ENCODE measurements at regions not wholly inside any gene's neighbourhood (a gene's known extent, or its start where the extent isn't known, plus 50 kb on each side); places are given as distances from the start of the nearest gene placed in this dataset.

DNA sequence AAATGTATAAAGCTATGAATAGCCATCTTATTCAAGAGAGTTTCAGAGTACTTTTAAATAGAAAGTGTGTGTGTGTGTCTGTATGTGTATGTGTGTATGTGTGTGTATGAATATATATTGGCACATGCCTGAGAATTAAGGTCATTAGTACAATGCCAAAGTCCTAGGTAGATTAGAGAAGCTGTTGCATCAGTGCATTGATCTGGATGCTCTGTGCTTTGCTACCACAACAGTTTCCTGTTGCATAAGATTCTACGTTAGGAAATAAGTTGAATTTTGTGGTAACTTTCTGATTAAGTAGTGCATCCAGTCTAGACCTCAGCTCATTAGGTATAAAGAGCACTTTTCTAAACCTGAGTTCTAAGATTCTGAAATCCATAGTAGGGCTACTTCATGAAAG, 1102.8 kb upstream of the KLHL29 start:
- ATAC-seq, result no peak

DNA sequence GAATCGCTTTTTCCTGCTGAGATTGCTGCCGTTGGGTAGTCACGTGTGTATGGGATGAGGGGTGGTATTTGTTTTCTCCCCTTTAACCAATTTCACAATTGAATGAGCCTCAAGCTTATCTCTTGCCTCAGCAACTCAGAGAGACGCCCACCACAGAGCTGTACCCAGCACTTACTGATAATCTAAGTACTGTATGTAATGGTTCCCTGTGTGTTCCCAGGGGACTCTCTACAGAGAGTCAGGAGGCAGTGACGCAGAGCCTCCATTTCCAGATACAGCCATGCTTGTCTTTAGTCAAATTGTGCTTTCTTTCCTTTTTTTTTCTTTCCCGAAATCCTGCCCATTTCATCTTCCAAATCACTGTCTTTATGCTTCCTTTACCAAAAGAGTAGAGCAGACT, 1102.1 kb upstream of the KLHL29 start:
- ATAC-seq, result no peak

DNA sequence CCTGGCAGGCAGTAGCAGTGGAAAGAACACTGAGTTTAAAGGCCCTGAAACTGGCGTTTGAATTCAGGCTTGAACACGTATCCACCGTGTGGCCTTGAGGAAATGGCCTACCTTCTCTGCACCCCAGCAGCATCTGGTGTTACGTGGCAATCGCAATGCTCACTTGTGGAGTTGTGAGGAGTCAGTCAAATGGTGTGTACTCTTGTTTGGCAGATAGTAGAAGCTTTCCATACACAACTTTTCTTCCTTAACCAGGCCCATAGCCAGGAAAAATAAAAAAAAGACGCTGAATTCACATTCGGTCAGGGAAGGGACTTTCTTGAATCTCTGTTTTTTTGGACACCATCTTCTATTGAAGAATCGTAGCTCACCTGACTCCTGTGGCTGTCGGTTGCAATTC, 1101.5 kb upstream of the KLHL29 start:
- no peak for ATAC-seq

DNA sequence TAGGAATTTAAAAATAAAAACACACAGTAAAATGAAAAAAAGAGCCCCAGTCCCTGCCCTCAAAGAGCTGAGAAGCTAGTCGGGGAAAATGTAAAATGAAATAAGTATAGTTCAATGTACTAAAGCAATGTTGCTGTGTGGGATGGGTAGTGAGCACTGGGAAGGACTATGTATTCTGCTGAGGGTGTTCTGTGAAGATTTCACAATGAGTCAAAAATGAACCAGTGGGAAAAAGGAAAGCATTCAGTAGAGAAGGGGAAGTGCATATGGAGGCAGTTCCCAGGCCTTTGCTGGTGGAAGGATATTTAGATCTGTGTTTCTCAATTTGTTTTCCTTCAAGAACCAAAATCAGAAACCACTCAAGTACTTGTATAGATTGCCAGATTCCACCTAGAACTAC, 1094.7 kb upstream of the KLHL29 start:
- no peak for ATAC-seq

DNA sequence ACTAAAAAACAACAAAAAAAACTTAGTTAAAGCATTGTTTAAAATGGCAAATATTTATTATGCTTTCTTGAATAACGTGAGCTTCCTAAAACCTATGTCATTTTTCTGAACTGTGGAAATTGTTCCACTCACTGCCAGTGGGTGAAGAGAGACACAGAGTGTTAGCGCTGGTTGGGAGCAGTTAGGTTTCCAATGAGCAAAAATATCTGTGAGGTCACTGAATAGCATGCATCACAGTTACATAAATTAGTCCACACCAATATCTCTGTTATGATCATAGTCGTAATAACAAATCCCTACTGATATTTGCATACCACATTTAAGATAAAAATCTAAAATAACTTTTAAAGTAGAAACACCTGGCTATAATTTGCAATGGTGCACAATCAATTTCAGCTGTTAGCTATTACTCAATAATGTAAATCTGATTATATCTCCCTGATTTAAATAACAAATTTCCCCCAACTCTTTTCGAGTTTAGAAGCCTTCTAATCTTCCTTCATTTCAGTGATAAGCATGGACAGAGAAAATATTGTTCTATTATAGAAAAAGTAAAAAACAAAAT, 1094.0 kb upstream of the KLHL29 start:
- no peak for ATAC-seq

DNA sequence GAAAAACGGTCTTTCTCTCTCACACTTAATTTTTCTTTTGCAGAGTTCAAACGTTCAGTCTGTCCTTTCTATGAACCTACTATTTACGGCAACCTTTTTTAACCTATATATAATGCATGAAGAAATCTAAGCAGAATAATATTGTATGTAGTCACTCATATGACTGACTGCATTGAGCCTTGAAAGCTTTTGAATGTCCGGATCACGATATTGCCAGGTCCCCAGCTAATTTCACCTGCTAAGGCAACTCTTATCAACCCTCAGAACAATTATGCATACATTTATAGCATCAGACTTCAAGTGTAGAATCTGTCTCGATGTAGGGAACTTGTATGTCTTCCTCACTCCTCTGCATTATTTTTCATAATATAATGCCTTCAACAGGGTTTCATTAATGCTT, 1083.8 kb upstream of the KLHL29 start:
- no peak for ATAC-seq

DNA sequence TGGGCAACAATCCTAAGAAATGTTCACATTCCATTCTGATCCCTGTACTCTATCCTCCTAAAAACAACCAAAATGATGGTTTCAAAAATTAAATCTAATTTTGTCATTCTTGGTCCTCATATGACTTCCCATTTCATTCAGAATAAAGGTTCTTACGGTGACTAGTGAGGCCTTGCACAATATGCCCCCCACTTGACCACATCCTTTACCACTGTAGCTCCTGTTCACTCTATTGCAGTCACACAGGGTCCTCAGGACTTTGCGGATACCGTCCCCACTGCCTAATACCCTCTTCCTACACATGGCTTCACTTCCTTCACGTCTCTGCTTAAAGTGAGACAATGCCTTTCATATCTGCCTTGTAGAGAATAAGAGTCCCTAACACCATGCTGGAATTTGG, 1058.7 kb upstream of the KLHL29 start:
- ATAC-seq, result no peak

DNA sequence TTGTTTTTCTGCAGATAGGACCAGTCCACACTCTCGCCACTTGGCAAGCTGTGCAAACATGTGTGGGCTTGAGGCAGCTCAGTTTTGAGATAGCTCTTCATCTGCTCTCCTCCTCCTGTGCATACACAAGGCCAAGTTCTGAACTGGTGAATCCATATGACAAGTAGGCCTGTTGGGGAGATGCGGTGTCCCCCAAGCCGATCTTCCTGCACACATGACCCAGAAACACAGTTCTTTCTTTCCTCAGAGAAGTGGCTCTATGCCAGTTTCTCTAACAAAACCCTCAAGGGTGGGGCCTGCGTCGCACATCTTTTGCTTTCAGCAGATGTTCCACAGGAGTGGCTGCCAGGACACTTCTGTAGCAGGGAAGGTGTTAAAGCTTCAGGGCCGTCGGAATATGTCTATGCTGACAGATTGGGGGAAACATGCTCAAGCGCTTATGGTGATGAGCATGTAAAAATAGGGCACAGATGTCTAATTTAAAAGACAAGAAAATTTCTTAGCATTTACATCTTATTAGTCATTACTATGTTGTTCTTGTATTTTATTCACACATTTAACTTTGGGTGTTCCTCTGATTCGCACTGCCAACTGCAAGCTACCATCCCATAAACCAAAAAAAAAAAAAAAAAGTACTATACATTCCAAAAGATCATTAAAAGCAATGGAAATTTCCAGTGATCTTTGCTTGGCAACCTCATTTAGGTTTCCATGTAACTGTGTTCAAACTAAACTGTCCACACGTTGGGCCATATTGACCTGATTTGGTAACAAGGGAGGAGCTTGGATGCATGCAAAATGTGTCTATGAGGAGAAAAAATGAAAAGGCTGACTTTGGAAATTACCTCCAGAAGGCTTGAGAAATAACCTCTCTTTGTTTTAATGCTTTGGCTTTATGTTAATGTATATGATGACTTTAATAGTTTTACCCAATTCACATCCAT, 1055.5 kb upstream of the KLHL29 start:
- ATAC-seq, result no peak

DNA sequence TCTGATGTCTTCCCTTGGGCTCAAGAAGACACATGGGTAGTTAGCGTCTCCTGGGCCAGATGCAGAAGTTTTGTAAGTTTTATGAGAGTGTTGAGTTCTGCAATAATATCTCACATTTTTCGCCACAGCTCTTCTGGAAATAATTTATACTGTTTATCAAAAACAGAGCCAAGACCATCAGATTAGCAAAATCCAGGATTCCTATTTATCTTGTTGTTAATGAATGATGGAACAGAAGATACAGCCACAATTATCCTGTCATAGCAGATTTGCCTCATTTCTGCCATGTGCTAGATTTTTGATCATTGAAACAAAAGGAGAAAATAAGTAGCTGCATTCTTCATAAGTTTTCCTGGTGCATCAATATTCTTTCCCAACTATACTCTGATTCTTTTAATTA, 1048.6 kb upstream of the KLHL29 start:
- ATAC-seq, result no peak

DNA sequence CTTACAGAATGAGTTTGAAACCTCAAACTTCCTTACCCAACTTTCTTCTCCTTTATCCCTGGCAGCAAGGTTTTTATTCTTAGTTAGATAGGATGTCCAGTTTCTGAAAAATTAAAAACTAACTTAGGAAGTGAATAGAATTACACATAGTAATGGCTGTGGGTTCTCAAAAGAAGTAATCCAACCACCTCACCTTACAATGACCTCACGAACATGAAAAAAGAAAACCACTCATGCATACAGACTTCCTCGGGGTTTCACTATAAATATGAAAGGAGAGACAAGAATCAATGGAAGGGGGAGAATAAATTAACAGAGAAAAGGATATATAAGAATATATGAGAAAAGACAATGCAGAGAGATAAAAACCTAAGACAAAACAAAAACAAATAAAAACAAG, 1044.3 kb upstream of the KLHL29 start:
- ATAC-seq, result no peak

DNA sequence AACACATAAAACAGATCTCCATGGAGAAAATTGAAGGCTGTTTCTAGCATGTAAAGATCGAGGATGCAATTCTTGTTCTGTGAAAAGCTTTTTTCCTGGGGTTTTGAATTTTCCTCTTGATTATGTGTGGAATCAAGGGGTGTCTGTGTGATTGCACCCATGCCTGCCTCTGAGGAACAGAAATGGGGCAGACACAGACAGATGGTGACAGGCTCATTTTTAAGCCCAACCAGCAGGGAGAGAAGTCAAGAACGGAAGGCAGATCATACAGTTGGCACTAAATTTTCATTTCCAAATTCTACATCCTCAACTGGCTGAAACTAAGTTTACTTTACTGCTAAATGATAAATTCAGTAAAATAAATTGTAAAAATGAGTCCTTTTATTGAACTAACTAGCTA, 1037.7 kb upstream of the KLHL29 start:
- ATAC-seq, result no peak

DNA sequence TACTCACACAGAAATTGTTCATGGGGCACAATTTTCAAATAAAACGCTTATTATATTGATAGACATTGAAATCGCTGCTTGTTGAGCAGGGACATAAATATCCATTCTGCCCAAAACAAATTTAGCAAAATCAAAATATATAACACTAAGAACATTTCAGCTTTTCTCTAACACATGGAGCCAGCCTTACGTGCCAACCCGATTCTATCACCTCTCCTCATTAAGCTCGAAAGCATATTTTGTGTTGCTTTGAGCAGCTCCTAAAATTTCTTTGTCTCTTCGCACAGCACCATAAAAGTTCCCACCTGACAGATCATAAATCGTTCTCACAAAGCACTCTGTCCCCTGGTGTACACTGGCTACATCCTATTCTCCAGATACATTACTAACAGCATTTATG, 1034.4 kb upstream of the KLHL29 start:
- ATAC-seq, result no peak

DNA sequence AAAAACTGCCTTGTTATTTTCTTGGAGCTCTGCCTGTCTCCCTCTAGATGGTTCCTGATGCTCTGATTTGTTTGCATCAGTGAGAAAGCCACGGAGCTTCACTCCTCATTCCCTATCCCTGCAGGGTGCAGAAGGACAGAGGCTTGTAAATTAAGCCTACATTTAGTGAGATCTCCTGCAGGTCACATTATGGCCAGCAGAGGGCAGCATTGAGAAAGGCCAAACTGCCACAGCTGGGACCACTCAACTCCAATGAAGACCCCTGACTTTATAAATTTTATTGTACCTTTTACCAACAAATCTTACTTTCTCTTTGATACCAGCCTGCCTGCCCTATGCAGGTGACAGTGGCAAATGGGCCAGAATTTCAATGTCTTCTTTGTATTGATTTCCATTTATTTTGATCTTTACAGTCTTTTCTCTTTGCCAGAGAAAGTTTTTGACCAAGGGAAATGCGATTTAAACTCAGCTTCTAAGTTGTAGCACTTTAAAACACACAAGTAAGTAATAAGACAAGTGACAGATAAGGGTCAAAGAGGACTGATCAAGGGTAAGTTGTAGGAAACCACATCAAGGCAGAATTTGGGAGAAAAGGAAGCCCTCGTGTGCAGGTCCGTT, 1029.1 kb upstream of the KLHL29 start:
- ATAC-seq, result no peak

DNA sequence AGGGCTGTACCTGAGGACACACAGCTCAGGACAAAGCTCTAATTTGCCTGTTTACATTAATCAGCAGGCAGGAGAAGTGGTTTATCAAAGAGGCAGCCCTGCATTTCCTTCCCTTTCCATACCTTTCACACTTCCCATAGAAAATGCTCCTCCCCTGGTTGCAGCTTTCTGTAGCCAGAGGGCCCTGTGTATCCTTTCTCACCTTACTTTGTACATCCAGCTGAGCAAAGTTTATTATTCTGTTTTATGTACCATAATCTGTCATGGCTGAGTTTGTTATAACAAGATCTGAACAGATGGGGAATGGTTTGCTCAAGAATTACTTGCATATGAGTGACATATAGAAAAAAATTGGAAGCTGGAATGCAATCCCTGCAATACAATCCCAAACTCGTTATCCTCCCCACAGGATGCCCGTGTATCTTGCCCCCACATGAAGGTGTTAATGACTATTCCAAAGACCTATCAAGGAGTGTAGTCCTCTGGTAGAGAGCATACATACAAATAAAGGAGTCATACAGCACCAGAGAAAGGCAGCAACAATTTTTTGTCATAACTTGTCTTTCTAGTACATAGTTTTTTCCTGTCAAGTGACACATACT, 1025.8 kb upstream of the KLHL29 start:
- no peak for ATAC-seq

DNA sequence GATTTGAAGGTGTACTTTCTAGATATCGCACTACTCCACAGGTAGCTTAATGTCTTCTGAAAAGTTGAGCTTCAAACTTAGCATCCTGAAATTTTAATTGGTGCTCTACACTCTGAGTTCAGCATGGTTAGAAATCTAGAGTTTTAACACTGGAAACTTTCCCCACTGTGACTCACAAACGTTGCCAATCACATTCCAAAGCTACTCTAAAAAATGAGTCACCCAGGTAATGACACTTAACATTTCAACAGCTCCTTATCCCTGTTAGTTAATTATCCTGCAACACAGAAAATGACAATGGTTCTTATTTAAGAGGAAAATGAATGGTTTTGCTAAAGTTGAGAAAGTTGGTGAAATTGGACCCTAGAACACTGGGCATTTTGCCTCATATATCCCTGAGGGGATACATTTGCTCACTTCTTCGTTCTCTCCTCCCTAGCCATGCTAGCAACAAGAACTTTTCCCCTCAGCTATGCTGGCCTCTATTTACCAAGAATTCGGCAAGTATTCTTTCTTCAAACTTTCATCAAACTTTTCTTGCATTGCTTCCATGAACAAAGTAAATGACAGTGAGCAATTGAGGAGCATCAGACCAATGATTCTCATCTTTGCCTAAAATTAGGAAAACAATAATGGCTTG, 1024.1 kb upstream of the KLHL29 start:
- no peak for ATAC-seq

DNA sequence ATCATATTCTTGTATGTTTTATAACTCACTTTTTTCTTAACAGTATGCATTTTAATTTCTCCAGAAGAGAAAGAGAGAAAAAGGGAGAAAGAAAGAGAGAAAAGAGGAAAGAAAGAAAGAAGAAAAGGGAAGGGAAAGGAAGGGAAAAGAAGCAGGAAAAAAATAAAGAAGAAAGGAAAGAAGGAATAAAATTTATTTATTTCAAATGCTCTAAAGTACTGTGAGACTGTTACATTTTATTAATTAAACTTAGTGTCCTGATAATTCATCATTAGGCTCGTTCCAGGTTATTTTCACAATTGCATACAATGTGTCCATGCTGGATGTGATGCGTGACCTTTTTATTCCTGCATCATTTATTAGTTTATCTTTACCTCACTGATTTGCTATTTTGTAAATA, 1023.4 kb upstream of the KLHL29 start:
- no peak for ATAC-seq

DNA sequence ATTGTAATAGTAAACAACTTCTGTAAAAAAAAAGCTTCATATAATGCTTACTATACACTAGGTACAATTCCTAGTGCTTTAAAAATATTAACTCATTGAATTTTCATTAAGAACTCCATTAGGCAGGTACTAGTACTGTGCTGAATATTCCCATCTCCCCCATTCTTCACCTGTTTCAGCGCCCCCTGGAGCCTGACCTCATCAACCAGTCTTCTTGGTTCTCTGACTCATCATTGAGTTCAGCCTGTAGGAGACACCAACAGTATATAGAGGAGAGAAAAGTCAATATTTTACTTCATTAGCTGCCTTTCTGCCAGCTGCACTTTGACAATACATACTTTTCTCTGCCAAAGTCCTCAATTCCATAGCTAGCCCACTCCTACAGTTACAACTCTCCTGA, 1009.9 kb upstream of the KLHL29 start:
- no peak for ATAC-seq

DNA sequence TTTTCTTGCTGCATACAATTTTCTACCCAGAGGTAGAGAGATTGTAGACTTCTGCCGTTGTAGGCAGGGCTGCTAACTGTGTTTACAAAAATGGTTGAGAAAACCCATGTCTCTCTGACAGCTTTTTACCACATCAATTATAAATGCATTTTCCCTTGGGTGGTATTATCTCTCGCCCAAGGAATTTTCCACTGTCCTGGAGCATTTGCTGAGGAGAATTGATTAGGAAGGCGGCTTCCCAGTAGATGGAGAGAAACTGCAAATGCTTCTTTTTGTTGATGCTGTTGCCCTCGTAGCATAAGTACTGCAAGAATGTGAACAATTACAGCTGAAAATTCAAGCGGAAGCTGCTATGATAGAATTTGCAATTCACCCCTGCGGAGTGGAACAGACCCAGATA, 1007.7 kb upstream of the KLHL29 start:
- ATAC-seq, result no peak

DNA sequence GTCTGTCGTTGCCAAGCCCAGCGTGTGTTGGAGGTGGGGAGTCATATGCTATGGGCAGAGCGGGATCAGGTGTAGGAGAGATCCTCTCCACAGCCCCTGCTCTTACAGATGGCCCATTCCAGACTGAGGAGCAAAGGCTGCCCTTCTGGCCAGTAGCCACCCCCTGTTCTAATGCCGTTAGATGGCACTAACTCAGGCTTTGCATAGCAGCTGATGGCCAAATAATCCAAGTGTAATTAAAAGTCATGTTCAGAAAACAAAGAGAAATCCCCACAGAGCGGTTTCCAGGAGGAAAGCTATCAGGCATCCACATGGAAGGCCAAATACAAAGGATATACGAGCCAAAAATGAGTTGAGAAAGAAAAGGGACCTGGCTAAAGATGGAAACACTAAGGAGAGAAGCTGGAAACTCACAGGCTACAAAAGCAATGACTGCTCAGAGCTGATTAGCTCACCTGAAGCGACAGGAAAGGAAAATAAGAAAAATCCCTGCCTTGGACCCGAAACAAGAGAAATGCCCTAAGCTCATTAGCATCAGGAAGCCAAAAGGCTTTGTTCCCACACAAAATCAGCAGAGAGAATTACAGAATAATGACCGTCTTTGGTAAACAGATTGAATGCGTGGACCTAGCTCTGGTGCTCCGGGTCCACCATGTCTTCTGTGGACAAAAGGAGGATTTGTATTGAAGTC, 1002.4 kb upstream of the KLHL29 start:
- no peak for ATAC-seq

DNA sequence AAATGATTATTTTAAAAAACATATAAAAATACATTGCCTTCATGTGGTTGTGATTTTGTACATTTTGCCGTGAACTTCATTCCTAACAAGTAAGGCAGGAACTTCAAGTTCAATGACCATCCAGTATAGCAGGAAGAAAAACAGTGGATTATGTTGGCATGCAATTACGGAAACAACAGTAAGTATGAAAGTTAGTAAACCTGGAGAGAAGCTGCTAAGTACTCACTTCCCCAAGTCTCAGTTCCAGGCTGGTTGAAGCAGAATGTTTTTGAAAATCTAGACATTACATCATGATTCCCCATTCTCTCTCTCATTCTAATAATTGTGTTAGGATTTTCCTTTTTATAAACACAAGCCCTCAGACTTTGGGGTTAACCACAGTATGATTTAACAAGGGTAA, 987.1 kb upstream of the KLHL29 start:
- no peak for ATAC-seq

DNA sequence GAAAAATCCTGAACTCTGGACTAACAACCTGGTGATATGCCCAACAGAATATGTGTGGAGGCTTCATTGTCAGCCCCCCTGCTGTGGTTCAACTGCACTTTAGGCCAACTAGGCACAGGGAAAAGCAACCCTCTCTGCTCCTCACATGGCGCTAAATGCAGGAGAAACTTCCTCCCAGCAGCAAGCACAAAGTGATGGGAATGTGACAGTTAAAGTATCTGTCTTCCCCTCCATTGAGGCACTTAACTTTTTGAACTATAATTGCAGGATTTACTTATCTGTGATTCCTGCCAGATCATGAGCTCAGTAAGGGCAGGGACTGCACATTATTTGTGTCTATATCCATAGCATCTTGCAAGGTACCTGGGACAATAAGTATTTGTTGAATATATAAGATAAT, 981.2 kb upstream of the KLHL29 start:
- no peak for ATAC-seq

DNA sequence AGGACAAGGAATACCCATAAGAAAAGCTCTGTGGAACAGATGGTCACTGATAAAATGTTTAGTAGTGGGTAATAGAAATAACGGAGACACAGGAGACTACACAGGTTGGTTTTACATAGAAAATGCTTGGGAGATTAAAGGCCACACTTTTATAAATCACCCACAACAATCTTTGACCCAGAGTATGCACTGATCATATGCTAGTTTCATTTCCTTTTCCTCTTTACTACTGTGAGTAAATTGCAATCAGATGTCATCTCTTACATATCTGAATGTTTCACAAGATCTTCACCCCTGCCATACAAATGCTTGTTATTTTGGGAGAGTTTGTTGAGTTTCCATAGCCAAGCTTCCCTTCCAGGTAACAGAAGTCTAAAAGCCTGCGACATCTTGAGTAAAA, 978.4 kb upstream of the KLHL29 start:
- ATAC-seq, result no peak

DNA sequence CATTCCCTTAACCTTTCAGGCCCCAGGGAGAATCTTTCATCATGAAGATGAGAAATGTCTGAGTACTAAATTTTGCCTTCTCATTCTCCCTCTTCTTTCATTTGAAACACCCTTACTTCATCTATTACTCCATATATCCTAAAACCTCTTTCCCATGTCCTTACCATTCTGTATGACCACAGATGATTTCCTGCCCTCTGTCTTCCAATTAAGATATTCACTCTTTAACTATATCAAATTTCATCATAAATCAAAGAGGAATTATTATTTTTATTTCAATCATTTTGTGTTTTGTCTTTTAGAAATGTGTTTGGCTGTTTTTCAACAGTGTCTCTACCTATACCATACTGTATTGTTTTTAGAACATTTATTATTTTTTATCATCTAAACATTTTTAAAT, 964.9 kb upstream of the KLHL29 start:
- ATAC-seq, result no peak

All from esophagus mucosa (tissue), 1 donor.